Neural cell (in vitro differentiated cells): ENCODE measurements at regions not wholly inside any gene's neighbourhood (a gene's known extent, or its start where the extent isn't known, plus 50 kb on each side); places are given as distances from the start of the nearest gene placed in this dataset.
"Not testable (repeated sequence)": the region's sequence is repeated elsewhere in the genome, so short reads cannot be mapped to it uniquely, and the experiment has no call there.

Experiments used
- H2AFZ ChIP-seq: fragments of 200-600, 300-800 bp; sonication (generic), shearing (Covaris generic); 2 replicates; pipeline ENCODE4 v1.6.0; 2014; ENCODE audit warnings: low read depth, mild to moderate bottlenecking, antibody characterized with exemption, low read length, moderate library complexity
- H3F3A ChIP-seq: fragments of 200-600 bp; shearing (Covaris generic); 2 replicates; pipeline ENCODE4 v1.6.1; 2016; ENCODE audit warnings: mild to moderate bottlenecking, moderate library complexity, mixed read lengths, antibody characterized with exemption, low read length; ENCODE audit not compliant: insufficient read depth, poor library complexity, severe bottlenecking
- H3K27ac ChIP-seq: fragments of 200-600, 300-800 bp; sonication (generic), shearing (Covaris generic); 2 replicates; pipeline ENCODE4 v1.5.1; 2014; ENCODE audit warnings: mild to moderate bottlenecking, low read length, moderate library complexity
- H3K27me3 ChIP-seq: fragments of 300-800, 200-600 bp; sonication (generic), shearing (Covaris generic); 2 replicates; pipeline ENCODE4 v1.6.0; 2014; ENCODE audit warnings: mild to moderate bottlenecking, low read depth, low read length, moderate library complexity; ENCODE audit not compliant: insufficient read depth
- H3K36me3 ChIP-seq: fragments of 300-800, 200-600 bp; sonication (generic), shearing (Covaris generic); 2 replicates; pipeline ENCODE4 v1.5.1; 2014; ENCODE audit warnings: mild to moderate bottlenecking, antibody characterized with exemption, low read length, moderate library complexity; ENCODE audit not compliant: insufficient read depth
- H3K4me2 ChIP-seq: fragments of 300-800, 200-600 bp; sonication (generic), shearing (Covaris generic); 2 replicates; pipeline ENCODE4 v1.6.0; 2014; ENCODE audit warnings: mild to moderate bottlenecking, low read length
- H3K4me3 ChIP-seq: fragments of 300-800, 200-600 bp; sonication (generic), shearing (Covaris generic); 2 replicates; pipeline ENCODE4 v1.5.1; 2014; ENCODE audit warnings: mild to moderate bottlenecking, low read length, moderate library complexity
- H3K79me2 ChIP-seq: fragments of 200-600 bp; shearing (Covaris generic); replicated peaks from 2 replicates; pipeline ENCODE4 v1.6.0; 2014; ENCODE audit warnings: mild to moderate bottlenecking, low read length, moderate library complexity; ENCODE audit not compliant: insufficient read depth
- H3K9ac ChIP-seq: fragments of 300-800, 200-600 bp; sonication (generic), shearing (Covaris generic); 2 replicates; pipeline ENCODE4 v1.6.1; 2016; ENCODE audit warnings: mild to moderate bottlenecking, low read length, mixed read lengths
- H3K9me2 ChIP-seq: fragments of 200-600 bp; shearing (Covaris generic); 2 replicates; pipeline ENCODE4 v1.6.1; 2016; ENCODE audit warnings: mild to moderate bottlenecking, low read length, mixed read lengths; ENCODE audit not compliant: insufficient read depth
- H3K9me3 ChIP-seq: fragments of 200-600, 300-800 bp; sonication (generic), shearing (Covaris generic); 2 replicates; pipeline ENCODE4 v1.6.1; 2016; ENCODE audit warnings: mild to moderate bottlenecking, mixed run types, low read length, moderate library complexity, mixed read lengths
- H4K20me1 ChIP-seq: fragments of 200-600 bp; shearing (Covaris generic); 2 replicates; pipeline ENCODE4 v1.6.1; 2016; ENCODE audit warnings: mild to moderate bottlenecking, mixed run types; ENCODE audit not compliant: insufficient read depth
- EP300 ChIP-seq: fragments of 450-650 bp; conservative IDR thresholded peaks from 2 replicates; pipeline ENCODE4 v1.6.1; 2014; ENCODE audit warnings: antibody characterized with exemption, mild to moderate bottlenecking, moderate library complexity; ENCODE audit not compliant: poor library complexity, severe bottlenecking
- EZH2 ChIP-seq: fragments of 200-600, 300-800 bp; shearing (Covaris generic), sonication (generic); IDR thresholded peaks from 2 replicates; pipeline ENCODE4 v1.6.1; 2014; ENCODE audit warnings: antibody characterized with exemption, low read length, borderline replicate concordance, mild to moderate bottlenecking; ENCODE audit not compliant: insufficient read depth, poor library complexity, severe bottlenecking
- MXI1 ChIP-seq: fragments of 450-650 bp; conservative IDR thresholded peaks from 2 replicates; pipeline ENCODE4 v1.6.1; 2014; ENCODE audit warnings: antibody characterized with exemption, mild to moderate bottlenecking; ENCODE audit not compliant: poor library complexity, severe bottlenecking
- POLR2AphosphoS5 ChIP-seq: IDR thresholded peaks from 2 replicates; pipeline ENCODE4 v1.6.1; 2012
- RAD21 ChIP-seq: fragments of 450-650 bp; conservative IDR thresholded peaks from 2 replicates; pipeline ENCODE4 v1.6.1; 2014; ENCODE audit warnings: antibody characterized with exemption, mild to moderate bottlenecking, moderate library complexity
- SMC3 ChIP-seq: fragments of 450-650 bp; conservative IDR thresholded peaks from 2 replicates; pipeline ENCODE4 v1.6.1; 2014; ENCODE audit warnings: antibody characterized with exemption, mild to moderate bottlenecking, moderate library complexity; ENCODE audit not compliant: poor library complexity
- TAF1 ChIP-seq: IDR thresholded peaks from 2 replicates; pipeline ENCODE4 v1.6.1; 2012; ENCODE audit warnings: low read depth
- TF ChIP-seq, protein P1 (sequence below): fragments of 450-650 bp; IDR thresholded peaks from 2 replicates; pipeline ENCODE4 v1.5.1; 2014; ENCODE audit warnings: antibody characterized with exemption, mild to moderate bottlenecking, moderate library complexity; ENCODE audit not compliant: poor library complexity, severe bottlenecking

GRCh38 chrX:51155566-51155965, 177.1 kb upstream of the NUDT10 start:
- no peaks in the 10 kb centered on the region for H3K36me3 ChIP-seq
- H3K79me2 ChIP-seq: no peaks in the 10 kb centered on the region
- no peaks in the 10 kb centered on the region for H3K9me2 ChIP-seq
- no peaks in the 10 kb centered on the region for H3K9me3 ChIP-seq
- no peak overlapping the region for H3K4me2 ChIP-seq
- no peak overlapping the region for H3K9ac ChIP-seq
- H3K27ac ChIP-seq: no peak overlapping the region
- no peak overlapping the region for H2AFZ ChIP-seq
- no peaks in the 10 kb centered on the region for H3F3A ChIP-seq
- no peaks in the 10 kb centered on the region for H3K27me3 ChIP-seq
- H3K4me3 ChIP-seq: no peak overlapping the region
- TF ChIP-seq, protein P1, sequence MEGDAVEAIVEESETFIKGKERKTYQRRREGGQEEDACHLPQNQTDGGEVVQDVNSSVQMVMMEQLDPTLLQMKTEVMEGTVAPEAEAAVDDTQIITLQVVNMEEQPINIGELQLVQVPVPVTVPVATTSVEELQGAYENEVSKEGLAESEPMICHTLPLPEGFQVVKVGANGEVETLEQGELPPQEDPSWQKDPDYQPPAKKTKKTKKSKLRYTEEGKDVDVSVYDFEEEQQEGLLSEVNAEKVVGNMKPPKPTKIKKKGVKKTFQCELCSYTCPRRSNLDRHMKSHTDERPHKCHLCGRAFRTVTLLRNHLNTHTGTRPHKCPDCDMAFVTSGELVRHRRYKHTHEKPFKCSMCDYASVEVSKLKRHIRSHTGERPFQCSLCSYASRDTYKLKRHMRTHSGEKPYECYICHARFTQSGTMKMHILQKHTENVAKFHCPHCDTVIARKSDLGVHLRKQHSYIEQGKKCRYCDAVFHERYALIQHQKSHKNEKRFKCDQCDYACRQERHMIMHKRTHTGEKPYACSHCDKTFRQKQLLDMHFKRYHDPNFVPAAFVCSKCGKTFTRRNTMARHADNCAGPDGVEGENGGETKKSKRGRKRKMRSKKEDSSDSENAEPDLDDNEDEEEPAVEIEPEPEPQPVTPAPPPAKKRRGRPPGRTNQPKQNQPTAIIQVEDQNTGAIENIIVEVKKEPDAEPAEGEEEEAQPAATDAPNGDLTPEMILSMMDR: no peak
- TF ChIP-seq SMC3 (no peak), POLR2AphosphoS5 (no peak)
- H4K20me1 ChIP-seq: no peaks in the 10 kb centered on the region

DNA sequence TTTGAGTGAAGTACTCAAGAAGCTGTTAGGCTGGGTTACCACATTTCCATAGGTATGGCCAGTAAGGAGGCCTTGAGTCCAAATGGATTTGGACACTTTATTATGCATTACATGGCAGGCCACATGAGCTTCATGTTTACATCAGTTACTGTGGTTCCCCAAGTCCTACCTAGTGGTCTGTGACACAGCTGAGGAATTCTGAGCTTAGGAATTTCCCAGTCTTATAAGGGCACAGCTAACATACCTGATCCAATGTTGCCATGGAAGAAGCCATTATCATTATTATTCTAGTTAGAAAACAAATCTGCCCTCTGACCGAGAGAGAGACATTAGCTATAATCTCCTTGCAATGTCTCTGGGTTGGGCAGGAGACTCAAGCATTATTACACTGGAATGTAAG, 174.4 kb upstream of the NUDT10 start:
- H3K27me3 ChIP-seq: no peaks in the 10 kb centered on the region
- H2AFZ ChIP-seq: no peak overlapping the region

DNA sequence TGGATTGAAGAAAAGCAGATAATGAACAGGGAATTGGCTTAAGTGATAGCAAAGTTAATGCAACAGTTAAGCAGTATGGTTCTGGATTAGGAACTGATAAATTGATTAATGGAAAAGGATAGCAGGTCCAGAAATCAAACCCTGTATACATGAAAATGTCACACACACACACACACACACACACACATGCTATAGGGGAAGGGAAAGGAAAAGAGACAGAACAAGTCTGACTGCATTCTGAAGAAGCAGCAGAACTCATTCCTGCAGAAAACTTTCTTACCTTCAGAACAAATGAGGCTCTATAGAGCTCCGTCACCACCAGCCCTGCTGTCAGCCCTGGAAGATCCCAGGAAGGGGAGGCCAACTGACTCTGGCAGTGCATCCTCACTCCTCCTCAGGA, 173.2 kb upstream of the NUDT10 start:
- not testable (repeated sequence) for H3K27ac ChIP-seq, H2AFZ ChIP-seq, H3K9me2 ChIP-seq, H3K4me3 ChIP-seq, H3K4me2 ChIP-seq, H3K79me2 ChIP-seq, H3F3A ChIP-seq, H3K9me3 ChIP-seq, H3K36me3 ChIP-seq, H4K20me1 ChIP-seq, H3K27me3 ChIP-seq, H3K9ac ChIP-seq

More for the DNA sequence above, 174.4 kb upstream of the NUDT10 start:
- Histone ChIP-seq H3F3A (no peaks in the 10 kb centered on the region), H3K4me3 (no peak overlapping the region), H3K36me3 (no peaks in the 10 kb centered on the region), H4K20me1 (no peaks in the 10 kb centered on the region), H3K79me2 (no peaks in the 10 kb centered on the region), H3K9me3 (no peaks in the 10 kb centered on the region), H3K9ac (no peak overlapping the region), H3K27ac (no peak overlapping the region), H3K4me2 (no peak overlapping the region), H3K9me2 (no peaks in the 10 kb centered on the region)
- no peak for TF ChIP-seq EP300
- TF ChIP-seq MXI1: no peak
- TF ChIP-seq SMC3: no peak
- TF ChIP-seq, protein P1: no peak
- TF ChIP-seq EZH2: no peak
- no peak for TF ChIP-seq TAF1
- no peak for TF ChIP-seq RAD21
